Chondrocyte (in vitro differentiated cells): ENCODE measurements at regions not wholly inside any gene's neighbourhood (a gene's known extent, or its start where the extent isn't known, plus 50 kb on each side); places are given as distances from the start of the nearest gene placed in this dataset.

Experiments used
- DNase-seq: peaks from one replicate; pipeline ENCODE4 v3.0.0; 2021; ENCODE audit warnings: mixed read lengths, low spot score
- H3K27ac Mint-ChIP-seq: one replicate; pipeline ENCODE4 v1.8.0; 2021; ENCODE audit warnings: mild to moderate bottlenecking, moderate library complexity, mixed read lengths; ENCODE audit not compliant: unreplicated experiment
- H3K27me3 Mint-ChIP-seq: 2 replicates; pipeline ENCODE4 v1.8.0; 2021; ENCODE audit warnings: low read depth, mixed read lengths
- H3K36me3 Mint-ChIP-seq: 2 replicates; pipeline ENCODE4 v1.8.0; 2021; ENCODE audit warnings: low read depth, mixed read lengths
- H3K4me1 Mint-ChIP-seq: 2 replicates; pipeline ENCODE4 v1.8.0; 2021; ENCODE audit warnings: low read depth, mild to moderate bottlenecking, mixed read lengths
- H3K4me3 Mint-ChIP-seq: one replicate; pipeline ENCODE4 v1.8.0; 2021; ENCODE audit warnings: mild to moderate bottlenecking, moderate library complexity, mixed read lengths; ENCODE audit not compliant: unreplicated experiment
- H3K9me3 Mint-ChIP-seq: 2 replicates; pipeline ENCODE4 v1.8.0; 2021; ENCODE audit warnings: low read depth, mixed read lengths
- TF ChIP-seq, protein P1 (sequence below): fragments of 200-600 bp; sonication (generic); IDR thresholded peaks from 2 replicates; pipeline ENCODE4 v1.5.0; 2021; ENCODE audit warnings: antibody characterized with exemption, mild to moderate bottlenecking, moderate library complexity

DNA sequence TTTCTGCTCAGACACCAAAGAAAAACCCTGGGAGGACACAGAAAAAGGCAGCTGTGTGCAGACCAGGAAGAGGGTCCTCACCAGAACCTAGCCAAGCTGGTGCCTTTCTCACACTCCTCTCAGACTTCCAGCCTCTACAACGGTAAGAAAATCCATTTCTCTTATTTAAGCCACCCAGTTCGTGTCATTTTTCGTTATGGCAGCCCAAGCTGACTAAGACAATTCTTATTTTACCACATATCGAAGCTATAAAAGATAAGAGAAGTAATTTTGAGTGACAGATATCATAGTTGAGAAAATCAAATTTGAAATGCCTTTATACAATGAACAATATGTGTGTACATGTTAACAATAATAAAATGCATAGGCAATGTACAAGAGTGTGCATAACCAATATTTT, 219.5 kb downstream of the CBLN2 start:
- H3K4me3 Mint-ChIP-seq, result no peak overlapping the region
- TF ChIP-seq, protein P1, sequence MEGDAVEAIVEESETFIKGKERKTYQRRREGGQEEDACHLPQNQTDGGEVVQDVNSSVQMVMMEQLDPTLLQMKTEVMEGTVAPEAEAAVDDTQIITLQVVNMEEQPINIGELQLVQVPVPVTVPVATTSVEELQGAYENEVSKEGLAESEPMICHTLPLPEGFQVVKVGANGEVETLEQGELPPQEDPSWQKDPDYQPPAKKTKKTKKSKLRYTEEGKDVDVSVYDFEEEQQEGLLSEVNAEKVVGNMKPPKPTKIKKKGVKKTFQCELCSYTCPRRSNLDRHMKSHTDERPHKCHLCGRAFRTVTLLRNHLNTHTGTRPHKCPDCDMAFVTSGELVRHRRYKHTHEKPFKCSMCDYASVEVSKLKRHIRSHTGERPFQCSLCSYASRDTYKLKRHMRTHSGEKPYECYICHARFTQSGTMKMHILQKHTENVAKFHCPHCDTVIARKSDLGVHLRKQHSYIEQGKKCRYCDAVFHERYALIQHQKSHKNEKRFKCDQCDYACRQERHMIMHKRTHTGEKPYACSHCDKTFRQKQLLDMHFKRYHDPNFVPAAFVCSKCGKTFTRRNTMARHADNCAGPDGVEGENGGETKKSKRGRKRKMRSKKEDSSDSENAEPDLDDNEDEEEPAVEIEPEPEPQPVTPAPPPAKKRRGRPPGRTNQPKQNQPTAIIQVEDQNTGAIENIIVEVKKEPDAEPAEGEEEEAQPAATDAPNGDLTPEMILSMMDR, result no peak
- H3K27ac Mint-ChIP-seq, result no peak overlapping the region
- no peaks in the 10 kb centered on the region for H3K36me3 Mint-ChIP-seq
- H3K27me3 Mint-ChIP-seq, result peaks cover 3% of the 10 kb centered on the region
- H3K9me3 Mint-ChIP-seq, result peaks cover 7% of the 10 kb centered on the region
- H3K4me1 Mint-ChIP-seq, result no peaks in the 10 kb centered on the region
- DNase-seq, result no peak

DNA sequence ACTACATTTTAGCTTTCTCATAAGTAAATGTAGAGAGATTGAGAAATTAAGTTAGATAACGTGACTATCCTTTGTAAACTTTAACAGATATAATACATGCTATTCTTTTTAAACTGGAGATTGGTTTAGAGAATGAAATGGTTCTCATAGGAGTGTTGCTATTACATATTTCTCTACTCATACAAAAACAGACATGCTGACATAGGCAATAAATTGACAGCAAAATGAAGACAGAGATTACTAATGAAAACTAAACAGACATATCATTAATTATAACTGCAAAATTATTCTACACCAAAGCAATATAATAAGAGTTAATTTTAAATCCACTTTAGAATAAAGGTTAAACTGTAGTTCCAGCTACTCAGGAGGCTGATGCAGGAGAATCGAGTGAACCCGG, 227.6 kb downstream of the CBLN2 start:
- DNase-seq, result no peak
- Mint-ChIP-seq H3K27ac (no peak overlapping the region), H3K4me3 (no peak overlapping the region), H3K27me3 (peaks cover 3% of the 10 kb centered on the region), H3K36me3 (no peaks in the 10 kb centered on the region), H3K4me1 (no peaks in the 10 kb centered on the region), H3K9me3 (peaks cover 5% of the 10 kb centered on the region)
- TF ChIP-seq, protein P1, result no peak

DNA sequence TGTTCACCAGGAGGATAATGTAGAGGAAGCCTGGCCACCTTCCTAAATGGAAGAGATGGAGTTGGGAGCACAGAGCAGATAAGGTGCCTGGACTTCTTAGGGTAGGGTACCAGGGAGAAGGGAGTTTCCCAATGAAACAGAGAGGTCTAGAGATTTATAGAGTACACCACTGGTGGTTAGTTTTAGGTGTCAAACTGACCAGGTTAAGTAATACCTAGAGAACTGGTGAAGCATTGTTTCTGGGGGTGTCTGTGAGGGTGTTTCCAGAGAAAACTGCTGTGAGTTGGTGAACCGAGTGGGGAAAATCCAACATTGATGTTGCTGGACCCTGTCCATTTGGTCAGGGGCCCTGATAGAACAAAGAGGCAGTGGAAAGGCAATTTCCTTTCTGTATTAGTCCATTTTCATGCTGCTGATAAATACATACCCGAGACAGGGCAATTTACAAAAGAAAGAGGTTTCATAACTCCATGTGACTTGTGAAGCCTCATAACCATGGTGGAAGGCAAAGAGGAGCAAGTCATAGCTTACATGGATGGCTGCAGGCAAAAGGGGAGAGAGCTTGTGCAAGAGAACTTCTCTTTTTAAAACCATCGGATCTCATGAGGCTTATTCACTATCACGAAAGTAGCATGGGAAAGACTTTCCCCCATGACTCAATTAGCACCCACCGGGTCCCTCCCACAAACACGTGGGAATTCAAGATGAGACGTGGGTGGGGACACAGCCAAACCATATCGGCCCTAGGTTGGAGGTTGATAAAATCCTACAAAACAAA, 260.8 kb downstream of the CBLN2 start:
- no peaks in the 10 kb centered on the region for H3K9me3 Mint-ChIP-seq
- H3K27me3 Mint-ChIP-seq, result no peaks in the 10 kb centered on the region
- H3K27ac Mint-ChIP-seq, result no peak overlapping the region
- no peaks in the 10 kb centered on the region for H3K4me1 Mint-ChIP-seq
- DNase-seq, result no peak
- TF ChIP-seq, protein P1, result no peak
- H3K4me3 Mint-ChIP-seq, result no peak overlapping the region
- H3K36me3 Mint-ChIP-seq, result no peaks in the 10 kb centered on the region

DNA sequence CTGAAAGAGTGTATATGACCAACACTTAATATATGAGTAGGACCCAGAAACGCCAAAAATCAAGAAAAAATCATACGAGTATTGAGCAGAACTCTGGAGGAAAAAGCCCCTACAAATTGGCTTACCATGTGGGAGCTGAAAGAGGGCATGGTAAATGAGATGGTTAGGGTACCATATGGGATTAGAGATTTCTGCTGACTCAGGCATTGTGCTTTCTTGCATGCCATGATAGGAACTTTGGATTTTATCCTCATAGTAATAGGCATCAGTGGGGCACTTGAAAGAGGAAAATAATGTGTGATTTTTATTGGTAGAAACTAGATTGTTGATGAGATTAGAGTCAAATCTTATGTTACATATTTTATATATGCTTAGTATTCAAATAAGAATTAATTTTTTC, 271.1 kb downstream of the CBLN2 start:
- Mint-ChIP-seq H3K4me3 (no peak overlapping the region), H3K4me1 (no peaks in the 10 kb centered on the region), H3K27ac (no peak overlapping the region), H3K9me3 (peaks cover 23% of the 10 kb centered on the region), H3K27me3 (no peaks in the 10 kb centered on the region), H3K36me3 (no peaks in the 10 kb centered on the region)
- DNase-seq, result no peak
- TF ChIP-seq, protein P1, result no peak

DNA sequence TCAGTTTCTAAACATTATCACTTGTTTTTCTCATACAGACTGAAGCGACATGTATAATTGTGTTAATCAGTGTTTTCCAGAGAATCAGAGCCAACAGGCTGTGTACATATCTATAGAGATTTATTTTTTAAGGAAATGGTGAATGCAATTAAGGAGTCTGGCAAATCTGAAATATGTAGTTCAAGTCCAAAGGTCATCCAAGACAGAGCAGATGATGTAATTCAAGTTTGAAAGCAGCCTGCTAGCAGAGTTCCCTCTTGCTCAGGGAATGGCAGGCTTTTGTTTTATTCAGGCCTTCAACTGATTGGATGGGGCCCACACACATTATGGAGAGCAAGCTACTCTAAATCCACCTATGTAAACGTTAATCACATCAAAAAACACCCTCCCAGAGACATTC, 282.6 kb downstream of the CBLN2 start:
- Mint-ChIP-seq H3K9me3 (peaks cover 3% of the 10 kb centered on the region), H3K4me1 (no peaks in the 10 kb centered on the region), H3K27me3 (peaks cover 3% of the 10 kb centered on the region), H3K4me3 (no peak overlapping the region), H3K27ac (no peak overlapping the region), H3K36me3 (no peaks in the 10 kb centered on the region)
- TF ChIP-seq, protein P1, result no peak
- no peak for DNase-seq
